SIG-M5 treated with dmso at 0.1 percent for 504 hours (cell line): ENCODE measurements at regions not wholly inside any gene's neighbourhood (a gene's known extent, or its start where the extent isn't known, plus 50 kb on each side); places are given as distances from the start of the nearest gene placed in this dataset.
"Not testable (repeated sequence)": the region's sequence is repeated elsewhere in the genome, so short reads cannot be mapped to it uniquely, and the experiment has no call there.

Experiments
- DNase-seq: peaks from one replicate; lab custom pipeline; 2025; ENCODE audit not compliant: unreplicated experiment; lab: John Stamatoyannopoulos, UW

DNA sequence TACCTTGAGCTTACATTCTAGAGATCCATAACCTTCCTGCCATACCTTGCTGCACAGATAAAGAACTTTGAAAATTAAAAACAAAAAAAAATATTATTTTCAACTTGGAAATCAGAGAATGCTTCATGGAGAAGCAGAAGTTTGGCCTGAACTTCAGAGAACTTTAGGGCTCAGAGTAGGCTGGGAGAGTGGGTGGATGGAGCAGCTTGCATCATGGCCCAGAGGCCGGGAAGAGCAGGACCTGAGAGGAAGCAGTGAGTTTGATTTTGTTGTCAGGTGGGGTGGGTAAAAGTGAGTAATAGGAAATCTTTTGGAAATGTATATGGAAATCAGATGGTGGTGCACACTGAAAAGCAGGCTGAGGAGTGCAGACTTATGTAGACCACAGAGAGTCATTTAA is 228.5 kb upstream of the KRR1 start:
- no peak for DNase-seq

DNA sequence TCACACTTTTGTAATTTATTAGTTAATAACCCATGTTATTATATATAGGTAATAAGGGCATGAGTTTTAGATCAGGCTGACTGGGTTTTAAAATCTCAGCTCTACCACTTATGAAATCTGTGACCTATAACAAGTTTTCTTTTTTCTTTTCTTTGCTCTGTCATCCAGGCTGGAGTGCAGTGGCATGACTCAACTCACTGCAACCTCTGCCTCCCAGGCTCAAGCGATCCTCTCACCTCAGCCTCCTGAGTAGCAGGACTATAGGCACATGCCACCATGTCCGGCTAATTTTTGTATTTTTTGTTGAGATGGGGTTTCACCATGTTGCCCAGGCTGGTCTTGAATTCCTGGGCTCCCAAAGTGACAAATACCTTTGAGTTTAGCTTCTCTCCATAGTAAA is 227.7 kb upstream of the KRR1 start:
- not testable (repeated sequence) for DNase-seq

DNA sequence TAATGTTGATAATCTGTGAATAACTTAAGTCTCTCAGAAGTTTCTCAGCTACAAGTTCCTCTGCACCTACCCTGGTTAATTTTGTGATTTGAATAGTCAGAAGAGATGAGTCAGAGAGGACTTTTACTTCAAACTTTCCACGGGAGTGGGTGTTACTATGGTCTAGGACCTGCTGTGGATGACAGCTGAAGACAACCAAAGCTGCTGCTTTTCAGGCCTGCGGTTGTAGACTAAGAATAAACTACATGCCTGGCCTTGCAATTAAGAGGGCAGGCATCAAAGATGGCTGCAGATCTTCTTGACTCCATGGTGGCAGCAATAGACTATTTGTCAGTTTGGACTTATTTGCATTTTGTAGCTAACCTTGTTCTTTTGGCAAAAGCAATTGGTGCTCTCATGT is 227.1 kb upstream of the KRR1 start:
- DNase-seq: no peak

DNA sequence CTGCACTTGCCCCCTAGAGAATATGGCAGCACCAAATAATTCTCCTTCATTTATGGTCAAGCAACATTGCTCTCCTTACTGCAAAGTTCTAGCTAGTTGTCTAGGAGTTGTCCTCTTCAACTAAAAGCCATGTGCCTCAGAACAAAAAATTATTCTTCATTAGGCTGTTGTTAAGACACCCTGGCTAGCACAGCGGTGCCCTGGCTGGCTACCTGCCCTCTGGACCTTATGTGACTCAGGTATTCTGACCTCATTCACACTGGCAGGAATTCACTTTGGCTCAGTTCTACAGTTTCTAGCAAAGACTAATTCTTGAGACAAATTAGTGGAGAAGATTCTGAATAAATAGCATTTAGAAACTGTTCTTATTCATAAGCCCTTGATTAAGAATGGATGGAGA is 224.4 kb upstream of the KRR1 start:
- no peak for DNase-seq

DNA sequence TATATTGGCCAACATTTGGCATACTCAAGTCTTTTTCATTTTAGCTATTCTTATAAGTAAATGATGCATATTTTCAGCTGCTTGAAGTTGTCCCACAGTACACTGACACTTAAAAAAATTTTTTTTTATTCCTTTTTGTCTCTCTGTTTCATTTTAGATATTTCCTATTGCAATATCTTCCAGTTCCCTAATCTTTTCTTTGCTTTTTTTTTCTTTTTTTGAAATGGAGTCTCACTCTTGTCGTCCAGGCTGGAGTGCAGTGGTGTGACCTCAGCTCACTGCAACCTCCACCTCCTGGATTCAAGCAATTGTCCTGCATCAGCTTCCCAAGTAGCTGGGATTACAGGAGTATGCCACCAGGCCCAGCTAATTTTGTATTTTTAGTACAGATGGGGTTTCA is 217.4 kb upstream of the KRR1 start:
- no peak for DNase-seq

DNA sequence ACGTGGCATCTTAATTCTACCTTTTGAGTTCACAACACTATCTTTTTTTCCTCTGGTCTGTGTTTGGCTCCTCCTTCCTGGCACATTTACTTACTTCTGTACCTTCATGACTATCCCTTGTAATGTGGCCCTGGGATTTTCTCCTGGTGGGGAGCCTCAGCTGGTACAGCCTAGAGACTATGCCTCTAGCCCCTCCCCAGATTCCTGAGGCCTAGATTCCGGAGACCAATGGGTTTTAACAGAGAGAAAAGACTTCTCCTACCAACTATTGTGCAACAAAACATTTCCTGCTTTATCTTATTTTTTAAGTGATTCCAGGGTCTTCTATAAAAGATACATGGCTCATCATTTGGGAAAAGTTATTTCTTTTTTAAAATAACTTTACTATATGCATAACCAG is 216.2 kb upstream of the KRR1 start:
- no peak for DNase-seq

DNA sequence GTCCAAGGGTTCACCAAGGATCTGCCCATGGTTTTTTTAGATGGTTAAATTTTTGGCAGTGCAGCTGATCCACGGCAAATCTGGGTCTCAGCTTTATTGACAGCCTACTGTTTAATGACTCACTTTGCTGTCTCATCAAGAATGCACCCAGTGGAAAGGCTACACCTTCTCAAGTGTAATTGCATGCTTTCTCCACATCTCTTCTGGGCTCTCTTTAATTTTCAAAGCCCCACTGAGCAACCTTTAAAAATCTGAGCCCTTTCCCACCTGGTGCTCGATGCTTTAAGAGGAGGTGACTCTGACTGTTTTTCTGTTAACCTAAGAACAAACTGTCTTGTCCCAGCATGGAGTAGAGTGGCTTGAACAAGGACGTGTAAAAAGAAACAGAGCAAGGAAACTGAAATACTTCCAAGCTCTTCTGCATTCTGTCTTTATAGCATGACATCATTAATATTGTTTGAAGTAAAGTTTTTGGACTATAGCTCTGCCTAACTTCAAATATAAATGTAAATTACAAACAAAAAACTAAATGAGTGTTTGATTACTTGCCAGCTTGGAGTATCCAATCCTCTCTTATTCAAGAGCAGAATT is 214.2 kb upstream of the KRR1 start:
- DNase-seq: peak; percentile 6

DNA sequence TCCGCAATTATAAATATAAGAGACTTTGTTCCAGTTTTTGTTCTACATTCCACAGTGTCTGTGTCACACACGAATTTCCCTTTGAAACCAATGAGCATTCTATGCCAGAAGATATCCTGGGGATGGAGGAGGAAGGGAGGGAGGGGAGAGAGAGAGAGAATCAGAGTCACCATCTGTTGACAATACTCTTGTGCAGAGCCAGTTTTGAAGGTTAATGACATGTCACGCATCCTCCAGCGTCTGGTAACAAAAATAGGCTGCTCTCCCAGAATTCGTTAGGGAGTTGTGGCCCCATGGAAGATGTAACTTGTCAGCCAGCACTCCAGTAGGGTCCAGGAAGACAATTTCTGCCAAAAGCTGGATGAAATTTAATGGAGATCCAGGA is 213.5 kb upstream of the KRR1 start:
- no peak for DNase-seq

DNA sequence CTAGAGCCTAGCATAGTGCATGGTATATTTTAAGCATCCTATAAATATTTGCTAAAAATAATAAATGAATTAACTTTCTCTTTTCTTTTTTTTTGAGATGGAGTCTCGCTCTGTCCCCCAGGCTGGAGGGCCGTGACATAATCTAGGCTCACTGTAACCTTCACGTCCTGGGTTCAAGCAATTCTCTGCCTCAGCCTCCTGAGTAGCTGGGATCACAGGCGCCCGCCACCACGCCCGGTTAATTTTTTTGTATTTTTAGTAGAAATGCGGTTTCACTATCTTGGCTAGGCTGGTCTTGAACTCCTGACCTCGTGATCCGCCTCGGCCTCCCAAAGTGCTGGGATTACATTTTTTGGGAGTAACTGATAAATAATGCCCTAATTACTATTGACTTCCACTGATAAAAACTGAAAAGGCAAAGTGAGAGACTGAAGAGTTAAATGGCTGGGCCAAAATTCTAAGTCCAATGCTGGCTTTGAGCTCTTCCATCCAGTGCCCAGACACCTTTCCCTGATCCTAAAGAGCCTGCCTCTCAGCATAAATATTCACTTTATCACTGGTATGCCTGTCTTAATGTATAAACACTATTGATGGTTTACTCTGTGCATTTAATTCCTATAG is 213.0 kb upstream of the KRR1 start:
- DNase-seq: no peak

DNA sequence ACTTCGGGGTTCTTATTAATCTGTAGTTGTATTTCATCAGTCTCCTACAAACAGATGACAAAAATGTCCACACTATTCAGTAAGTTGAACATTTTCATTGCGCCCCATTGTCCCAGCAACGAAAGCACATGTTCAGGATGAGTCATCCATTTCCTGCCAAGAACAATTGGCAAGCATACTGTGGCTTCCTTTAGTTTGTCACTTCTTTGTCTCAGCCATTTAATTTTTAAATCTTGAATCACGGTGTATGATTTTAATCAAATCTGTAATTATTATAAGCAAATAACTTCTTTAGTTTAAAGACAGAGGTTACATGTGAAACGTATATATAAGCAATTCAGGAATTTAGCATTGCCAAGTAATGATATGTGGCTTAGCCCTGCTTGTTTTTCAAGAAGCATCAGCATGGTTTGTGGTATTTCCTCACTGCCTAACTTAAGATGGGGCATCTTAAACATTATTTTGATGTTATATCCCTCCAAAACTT is 211.3 kb upstream of the KRR1 start:
- peak; percentile 67 for DNase-seq

DNA sequence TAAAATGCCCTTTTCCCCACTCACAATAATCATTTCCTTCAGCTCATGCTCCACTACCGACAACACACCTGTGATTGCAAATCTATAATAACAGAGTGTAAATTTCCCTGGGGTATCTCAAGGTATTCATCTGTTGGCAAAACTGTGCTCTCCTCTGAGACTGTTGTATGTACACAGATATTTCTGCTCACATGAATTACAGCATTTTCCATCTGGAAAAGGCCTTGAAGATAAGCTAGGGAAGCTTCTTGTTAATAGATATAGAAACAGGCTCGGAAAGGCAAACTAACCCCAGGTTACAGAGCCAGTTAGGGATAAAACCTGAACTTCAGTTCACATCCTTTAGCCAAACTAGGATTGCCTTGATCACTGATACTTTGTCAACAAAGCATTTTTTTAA is 210.4 kb upstream of the KRR1 start:
- DNase-seq: no peak

DNA sequence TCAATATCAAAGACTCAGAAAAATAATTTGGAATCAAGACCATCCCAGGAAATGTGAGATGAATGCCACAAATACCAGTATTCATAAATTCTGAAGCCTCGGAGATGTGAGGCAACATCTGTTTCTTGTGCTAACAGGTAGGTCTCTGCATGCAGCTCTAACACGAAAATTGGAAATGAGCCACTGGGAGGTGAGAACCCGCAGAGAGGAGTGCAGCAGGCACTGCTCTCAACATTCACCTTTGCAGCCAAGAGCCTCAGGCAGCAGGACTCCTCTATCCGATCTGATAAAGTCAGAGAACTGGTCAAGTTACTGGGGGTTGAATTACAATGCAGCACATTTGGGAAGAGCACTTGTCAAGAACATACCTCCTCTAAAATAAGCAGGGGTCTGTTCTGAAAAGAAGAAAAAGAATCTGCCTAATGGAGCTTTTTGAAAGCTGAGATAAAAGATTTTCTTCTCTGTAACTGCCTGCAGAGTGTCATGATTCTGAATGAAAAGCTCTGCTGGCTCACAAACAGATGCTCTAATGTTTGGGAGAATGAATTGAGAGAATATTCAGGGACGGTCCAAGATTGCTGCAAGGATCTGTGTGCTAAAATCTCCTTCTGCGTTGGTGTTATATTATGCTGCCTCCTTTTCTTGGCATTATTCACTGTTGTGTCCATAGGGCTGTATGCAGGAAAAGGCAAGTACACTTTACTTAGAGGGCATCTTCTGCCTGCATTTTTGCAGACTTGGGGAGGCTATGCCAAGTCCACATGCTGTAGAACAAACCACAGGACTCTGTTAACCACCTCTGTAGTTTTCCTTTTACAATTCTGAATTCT is 209.6 kb upstream of the KRR1 start:
- DNase-seq: peak; percentile 12

DNA sequence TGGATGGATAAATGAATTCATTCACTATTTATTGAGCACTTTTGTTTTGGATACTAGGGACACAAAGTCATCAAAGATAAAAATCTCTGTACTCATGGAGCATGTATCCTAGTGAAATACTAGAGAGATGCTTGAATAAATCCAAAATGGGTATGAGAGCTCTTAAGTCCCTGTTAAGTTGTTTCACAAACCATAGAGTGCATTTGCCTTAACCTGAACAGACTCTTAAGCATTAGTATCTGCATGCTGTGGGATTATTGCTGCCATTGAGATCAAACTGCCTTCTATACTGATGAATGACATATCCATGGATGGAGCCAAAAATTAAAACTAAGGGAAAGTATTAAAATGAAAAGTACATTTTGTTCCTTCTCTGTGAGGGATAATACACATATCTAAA is 206.5 kb upstream of the KRR1 start:
- no peak for DNase-seq

DNA sequence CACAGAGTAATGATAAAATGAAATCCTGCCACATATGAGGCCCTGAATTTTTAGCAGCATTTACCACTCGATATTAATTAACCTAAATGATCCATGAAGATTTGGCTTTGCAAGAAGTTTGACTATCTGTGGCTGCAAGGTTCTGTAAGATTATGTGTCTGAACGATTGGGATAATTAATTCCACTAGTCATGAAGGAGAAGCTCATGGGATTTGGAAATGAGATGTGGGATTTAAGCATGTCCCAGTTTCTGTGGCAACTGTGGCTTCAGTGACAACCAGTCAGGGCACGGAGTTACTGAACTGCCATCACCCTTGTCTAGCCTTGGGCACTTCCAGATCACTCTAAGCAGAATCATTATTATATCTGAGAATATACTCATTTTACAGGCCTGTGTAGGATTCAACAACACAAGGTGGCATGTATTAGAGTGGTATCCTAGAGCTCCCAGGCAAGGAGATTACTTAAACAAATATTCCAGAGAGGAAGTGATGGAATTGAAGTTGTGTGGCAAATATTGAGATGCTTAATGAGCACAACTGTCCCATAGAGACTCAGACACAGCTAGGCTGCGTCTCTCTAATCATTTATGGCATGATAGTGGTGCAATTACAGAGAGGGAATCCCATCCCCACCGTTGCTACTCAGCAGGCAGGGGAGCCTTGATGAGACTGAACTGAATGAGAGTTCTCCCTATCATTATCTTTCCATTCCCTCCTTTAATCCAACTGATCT is 205.0 kb upstream of the KRR1 start:
- DNase-seq: no peak

DNA sequence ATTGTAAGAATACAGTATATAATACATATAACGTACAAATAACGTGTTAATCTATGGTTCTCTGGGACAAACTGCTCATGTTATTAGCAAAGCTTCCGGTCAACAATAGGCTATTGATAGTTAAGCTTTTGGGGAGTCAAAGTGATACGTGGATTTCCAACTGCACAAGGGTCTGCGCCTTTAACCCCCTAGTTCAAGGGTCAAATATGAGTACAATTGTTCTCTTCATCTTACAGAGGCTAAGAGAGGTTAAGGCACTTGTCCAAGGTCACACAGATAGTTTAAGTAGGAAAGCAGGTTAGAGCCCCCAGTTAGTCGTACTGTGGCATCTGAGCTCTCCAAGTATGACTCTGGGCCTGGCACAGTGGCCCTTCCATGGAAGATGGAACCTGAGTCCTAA is 204.3 kb upstream of the KRR1 start:
- DNase-seq: no peak

DNA sequence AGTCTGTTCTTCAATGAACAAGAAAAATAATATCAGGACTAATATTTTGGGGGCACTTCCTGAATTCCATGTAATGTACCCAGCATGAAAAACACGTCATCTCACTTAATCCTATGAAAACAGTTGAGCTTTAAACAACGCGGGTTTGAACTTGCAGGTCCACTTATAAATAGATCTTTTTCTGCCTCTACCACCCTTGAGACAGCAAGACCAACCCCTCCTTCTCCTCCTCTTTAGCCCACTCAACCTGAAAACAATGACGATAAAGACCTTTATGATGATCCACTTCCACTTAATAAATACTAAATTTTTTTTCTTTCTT is 203.9 kb upstream of the KRR1 start:
- DNase-seq: no peak

DNA sequence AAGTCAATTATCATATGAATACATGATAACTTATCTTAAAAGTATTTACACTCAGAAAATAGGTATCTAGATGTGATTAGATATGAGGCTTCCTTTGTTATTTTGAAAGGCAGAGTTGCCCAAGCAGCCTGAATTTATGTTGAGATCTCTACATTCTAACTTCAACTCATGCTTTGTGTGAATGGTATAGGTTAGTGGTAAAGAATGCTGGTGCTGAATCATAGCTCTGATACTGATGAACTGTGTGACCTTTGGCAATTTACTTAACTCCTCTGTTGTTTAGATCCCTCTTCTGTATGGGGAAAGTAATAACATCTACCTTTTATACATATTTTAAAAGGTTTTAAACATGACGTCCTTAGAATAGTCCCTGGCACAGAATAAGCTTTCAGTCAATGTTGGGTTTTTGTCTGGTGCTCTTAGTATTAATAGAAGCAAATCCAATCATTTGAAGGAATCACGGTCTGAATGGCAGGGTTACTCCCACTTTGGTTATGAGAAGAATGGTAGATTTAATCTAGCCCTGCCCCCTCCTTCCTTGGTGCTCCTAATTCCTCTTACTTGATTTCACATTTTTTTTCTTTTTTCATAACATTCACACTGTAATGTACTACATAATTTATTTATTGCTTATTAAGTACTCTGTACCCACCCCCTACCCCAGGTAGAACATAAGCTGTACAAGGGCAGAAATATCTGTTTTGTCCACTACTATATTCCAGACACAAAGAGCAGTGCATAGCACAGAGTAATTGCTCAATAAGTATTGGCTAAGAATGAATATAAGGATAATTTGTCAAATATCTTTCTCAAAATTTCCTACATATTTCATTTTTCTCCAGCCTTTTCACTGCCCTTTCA is 203.3 kb upstream of the KRR1 start:
- DNase-seq: no peak

DNA sequence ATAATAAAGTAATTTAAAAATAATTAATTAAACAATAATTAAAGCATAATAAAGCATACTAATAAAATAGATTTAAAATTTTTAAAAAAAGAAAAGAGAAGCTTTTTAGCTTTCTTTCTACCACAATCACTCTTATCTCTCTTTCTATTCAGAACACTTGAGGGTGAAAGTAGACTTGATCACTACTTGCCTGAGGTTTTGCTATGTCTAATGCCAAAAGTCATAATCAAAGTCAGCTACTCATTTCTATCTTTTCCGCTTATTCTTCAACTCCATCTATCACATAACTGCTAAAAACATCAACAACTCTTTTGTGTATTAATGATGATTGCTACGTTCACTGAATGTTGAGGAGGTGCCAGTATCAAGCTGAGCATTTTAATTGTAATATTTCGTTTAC is 202.0 kb upstream of the KRR1 start:
- DNase-seq: no peak

DNA sequence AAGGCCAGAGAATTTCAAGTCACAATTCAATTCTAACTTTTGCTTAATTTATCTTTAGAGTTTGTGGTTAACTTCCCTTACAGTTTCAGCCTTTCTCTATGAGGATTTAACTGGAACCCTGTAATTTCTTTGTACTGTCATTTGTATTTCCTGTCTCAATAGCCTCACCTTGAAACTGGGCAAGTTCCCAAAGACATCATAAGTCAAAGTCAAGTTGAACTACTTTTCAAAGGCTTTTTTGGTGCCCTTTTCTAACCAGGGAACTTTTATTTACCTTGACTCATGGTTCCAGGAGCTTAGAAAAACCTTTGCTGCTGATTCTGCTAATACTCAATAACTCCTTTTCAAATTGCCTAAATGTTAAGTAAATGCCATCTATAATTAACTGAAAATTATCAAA is 200.8 kb upstream of the KRR1 start:
- peak; percentile 21 for DNase-seq

DNA sequence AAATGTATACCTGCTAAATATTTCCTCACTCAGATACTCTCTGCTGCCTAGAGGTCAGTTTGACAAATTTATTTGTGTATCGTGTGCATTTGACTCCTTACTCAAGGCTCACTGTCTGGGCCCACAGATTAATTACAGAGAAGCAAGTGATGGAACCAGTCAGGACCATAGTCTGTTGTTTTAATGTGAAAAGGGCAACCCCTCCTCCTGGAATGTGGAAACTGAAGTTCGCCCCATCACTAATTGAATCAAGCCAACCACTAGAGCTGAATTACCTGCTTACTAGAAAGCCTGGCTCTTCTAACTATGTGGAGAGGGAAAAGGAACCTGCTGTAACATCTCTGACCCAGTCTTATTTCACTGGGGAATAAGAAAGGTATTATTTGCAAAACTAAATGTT is 199.9 kb upstream of the KRR1 start:
- DNase-seq: no peak
